ENCODE measurements at regions not wholly inside any gene's neighbourhood (a gene's known extent, or its start where the extent isn't known, plus 50 kb on each side); places are given as distances from the start of the nearest gene placed in this dataset.

DNA sequence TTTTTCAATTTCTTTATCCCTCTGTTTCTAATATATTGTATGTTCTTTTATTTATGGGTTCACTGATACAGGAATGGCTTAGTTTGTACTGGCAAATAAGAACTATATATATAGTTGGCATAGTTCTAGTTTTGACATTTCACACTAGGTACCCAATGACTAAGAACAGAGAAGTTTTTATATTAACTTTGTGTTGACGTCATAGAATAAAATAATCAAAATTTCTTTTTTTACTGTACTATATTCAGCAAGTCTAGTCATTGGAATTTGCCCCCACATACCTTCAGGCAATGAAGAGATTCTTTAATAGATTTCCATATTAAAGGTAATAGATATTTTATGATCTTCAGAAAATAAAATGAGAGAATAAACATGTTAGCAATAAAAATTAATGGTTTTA is 713.2 kb downstream of the NOVA1 start:
- Histone ChIP-seq H2BK5ac (ENCODE audit: low read depth, low read length, poor library complexity, severe bottlenecking) (no peak overlapping the region), H3K27ac (ENCODE audit: insufficient read depth, low read length) (no peak overlapping the region), H3K79me1 (ENCODE audit: low read depth in 1 of 2, low read length in 2 of 2) (no peaks in the 10 kb centered on the region), H3K18ac (ENCODE audit: low read depth, low read length) (no peak overlapping the region), H4K20me1 (ENCODE audit: insufficient read depth, low read length) (no peaks in the 10 kb centered on the region), H4K91ac (ENCODE audit: insufficient read depth, low read depth, low read length) (no peak overlapping the region), H3K36me3 (ENCODE audit: control insufficient read depth, insufficient read depth, low read length) (no peaks in the 10 kb centered on the region), H3K9me3 (ENCODE audit: control insufficient read depth, insufficient read depth, low read length) (no peaks in the 10 kb centered on the region), H4K8ac (ENCODE audit: low read depth in 2 of 2, low read length in 2 of 2) (no peak overlapping the region), H3K23ac (ENCODE audit: low read depth, low read length) (no peak overlapping the region), H2BK20ac (ENCODE audit: low read depth, low read length) (no peak overlapping the region), H3K4me3 (ENCODE audit: insufficient read depth, low read depth, low read length) (no peak overlapping the region), H3K4me2 (ENCODE audit: low read depth, low read length) (no peak overlapping the region), H2AK9ac (replicated peaks; ENCODE audit: low read depth, low read length, poor library complexity) (no peak overlapping the region), H3K14ac (replicated peaks; ENCODE audit: low read depth, low read length) (no peak overlapping the region), H2BK15ac (ENCODE audit: low read depth, low read length) (no peak overlapping the region), H3K56ac (ENCODE audit: extremely low read depth, insufficient read depth, low read length) (no peak overlapping the region), H2AK5ac (ENCODE audit: low read depth, low read length) (no peak overlapping the region), H2AFZ (replicated peaks; ENCODE audit: low read length, poor library complexity) (no peak overlapping the region), H3K4ac (ENCODE audit: low read depth, low read length) (no peak overlapping the region), H3K4me1 (ENCODE audit: control insufficient read depth, insufficient read depth, low read length) (no peaks in the 10 kb centered on the region), H3K27me3 (ENCODE audit: control insufficient read depth, insufficient read depth, low read length) (no peaks in the 10 kb centered on the region), H3K9me1 (ENCODE audit: insufficient read depth, low read length) (no peaks in the 10 kb centered on the region), H2BK120ac (ENCODE audit: low read depth, low read length) (no peak overlapping the region), H4K5ac (ENCODE audit: low read depth, low read length) (no peak overlapping the region), H3K9ac (ENCODE audit: low read depth, low read length) (no peak overlapping the region)
- no peak for DNase-seq
- dilution Hi-C loops (cut with HindIII; ENCODE audit: low sequenced_read_pairs, unreplicated experiment): no loop called here
- in situ Hi-C loops (cut with MboI; ENCODE audit: low sequenced_read_pairs): no loop called here
- POLR2A ChIA-PET (ENCODE audit: unreplicated experiment): no interaction called here
- ATAC-seq (ENCODE audit: low read depth): no peak
- no CpG with 5 or more reads among the region's 1 CpG for WGBS, 2 experiments (ENCODE audit: extremely low coverage in 2 of 2, insufficient read length in 1 of 2)
- CTCF ChIA-PET: no interaction called here
- no TSS peak for BruUV-seq (replicated peaks)
- intact Hi-C loops (cut with micrococcal nuclease): no loop called here
- TF ChIP-seq MXI1 (IDR thresholded peaks at IDR 0.05; ENCODE audit: borderline replicate concordance, low read depth, low read length) (no peak), FOS (IDR thresholded peaks at IDR 0.05; ENCODE audit: low read depth, low read length) (no peak), RAD21 (IDR thresholded peaks at IDR 0.05; ENCODE audit: low read length) (no peak), MAFK (IDR thresholded peaks at IDR 0.05; ENCODE audit: low read depth, low read length) (no peak), RCOR1 (IDR thresholded peaks at IDR 0.05; ENCODE audit: insufficient replicate concordance, low read length) (no peak)
